ENCODE measurements at regions not wholly inside any gene's neighbourhood (a gene's known extent, or its start where the extent isn't known, plus 50 kb on each side); places are given as distances from the start of the nearest gene placed in this dataset.

DNA sequence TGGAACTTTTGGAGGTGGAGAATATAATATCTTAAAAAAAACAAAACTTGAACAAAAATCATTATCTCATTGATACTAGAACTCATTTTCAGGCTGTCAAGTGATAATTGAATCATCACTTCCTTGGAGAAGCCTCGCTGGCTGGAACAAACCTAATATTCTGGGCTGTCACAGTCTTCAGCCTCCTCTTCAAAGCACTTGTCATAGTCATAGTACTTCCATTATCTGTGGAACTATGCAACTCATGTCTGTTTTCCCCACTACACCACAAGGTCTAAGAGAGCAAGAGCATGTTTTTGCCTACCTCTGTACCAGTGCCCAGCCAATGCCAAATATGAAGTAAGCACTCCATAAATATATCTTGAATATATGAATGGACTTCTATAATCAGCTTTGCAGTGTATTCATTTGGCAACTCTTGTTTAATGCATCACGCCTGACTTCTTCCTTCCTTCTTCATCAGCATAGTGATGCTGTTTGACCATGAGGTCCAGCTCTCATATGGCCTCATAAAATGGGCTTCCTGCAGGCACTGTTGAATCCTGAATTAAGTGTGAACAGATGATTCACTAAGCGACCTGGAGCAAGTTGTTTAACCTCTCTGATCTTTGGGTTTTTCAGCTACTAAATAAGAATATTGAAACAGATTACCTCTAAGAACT lies 86.6 kb upstream of the SNRK start:
- TF ChIP-seq CTCF (IDR thresholded peaks at IDR 0.05; ENCODE audit: low read depth, low read length) (no peak), POLR2A (IDR thresholded peaks at IDR 0.05; ENCODE audit: extremely low read depth, insufficient read length) (no peak), MAX (IDR thresholded peaks at IDR 0.05; ENCODE audit: low read depth, low read length) (no peak), MYC (IDR thresholded peaks at IDR 0.05; ENCODE audit: low read depth, low read length) (no peak)
